ENCODE measurements at regions not wholly inside any gene's neighbourhood (a gene's known extent, or its start where the extent isn't known, plus 50 kb on each side); places are given as distances from the start of the nearest gene placed in this dataset.

DNA sequence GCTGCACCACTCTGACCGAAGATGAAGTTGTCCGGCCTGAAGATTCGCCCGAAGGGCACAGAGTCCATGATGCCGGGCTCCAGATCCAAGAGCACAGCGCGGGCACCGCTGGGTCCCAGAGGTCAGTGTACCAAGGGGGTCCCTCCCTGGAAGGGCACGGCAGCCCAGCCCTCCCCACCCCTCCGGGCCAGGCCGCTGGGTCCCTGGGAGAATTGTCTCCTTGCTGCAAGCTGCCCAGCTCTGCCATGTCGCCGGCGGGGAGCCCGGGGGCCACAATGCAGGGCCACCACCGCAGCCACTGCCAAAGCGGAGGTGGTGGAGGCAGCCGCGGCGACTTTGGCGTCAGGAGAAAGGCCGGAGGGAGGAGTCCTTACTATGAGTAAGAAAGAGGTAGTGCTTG lies 189.5 kb upstream of the CYRIA start:
- TF ChIP-seq, protein P1, sequence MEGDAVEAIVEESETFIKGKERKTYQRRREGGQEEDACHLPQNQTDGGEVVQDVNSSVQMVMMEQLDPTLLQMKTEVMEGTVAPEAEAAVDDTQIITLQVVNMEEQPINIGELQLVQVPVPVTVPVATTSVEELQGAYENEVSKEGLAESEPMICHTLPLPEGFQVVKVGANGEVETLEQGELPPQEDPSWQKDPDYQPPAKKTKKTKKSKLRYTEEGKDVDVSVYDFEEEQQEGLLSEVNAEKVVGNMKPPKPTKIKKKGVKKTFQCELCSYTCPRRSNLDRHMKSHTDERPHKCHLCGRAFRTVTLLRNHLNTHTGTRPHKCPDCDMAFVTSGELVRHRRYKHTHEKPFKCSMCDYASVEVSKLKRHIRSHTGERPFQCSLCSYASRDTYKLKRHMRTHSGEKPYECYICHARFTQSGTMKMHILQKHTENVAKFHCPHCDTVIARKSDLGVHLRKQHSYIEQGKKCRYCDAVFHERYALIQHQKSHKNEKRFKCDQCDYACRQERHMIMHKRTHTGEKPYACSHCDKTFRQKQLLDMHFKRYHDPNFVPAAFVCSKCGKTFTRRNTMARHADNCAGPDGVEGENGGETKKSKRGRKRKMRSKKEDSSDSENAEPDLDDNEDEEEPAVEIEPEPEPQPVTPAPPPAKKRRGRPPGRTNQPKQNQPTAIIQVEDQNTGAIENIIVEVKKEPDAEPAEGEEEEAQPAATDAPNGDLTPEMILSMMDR (IDR thresholded peaks at IDR 0.05; ENCODE audit: insufficient read depth, low read length, poor library complexity, severe bottlenecking) = no peak
- TF ChIP-seq EZH2phosphoT487 (conservative IDR thresholded peaks at IDR 0.05; ENCODE audit: low read length) = no peak

Data from SU-DHL-6 (cell line).